ENCODE measurements at regions not wholly inside any gene's neighbourhood (a gene's known extent, or its start where the extent isn't known, plus 50 kb on each side); places are given as distances from the start of the nearest gene placed in this dataset.

DNA sequence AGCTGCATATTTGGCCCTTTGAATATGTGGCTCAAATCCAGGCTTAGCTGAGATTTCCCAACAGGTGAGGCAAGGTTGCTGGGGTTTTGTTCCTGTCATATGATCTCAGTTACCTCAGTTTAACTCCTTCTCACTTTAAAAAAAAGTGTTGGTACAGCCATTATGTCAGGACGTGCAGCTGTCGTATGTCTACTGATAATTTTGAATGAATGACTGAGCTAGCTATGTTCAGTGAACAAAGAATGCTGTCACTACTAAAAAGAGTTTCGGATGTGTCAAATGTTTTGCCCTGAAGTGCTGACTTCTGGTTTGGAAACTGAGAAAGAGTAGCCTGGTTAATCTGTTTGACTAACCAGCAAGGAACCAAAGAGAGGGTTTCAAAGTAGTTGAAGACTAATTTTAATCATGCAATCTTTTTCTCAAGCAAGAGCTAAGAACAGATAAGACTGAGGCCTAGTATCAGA, 106.3 kb upstream of the NR3C1 start:
- TF ChIP-seq, protein P1, sequence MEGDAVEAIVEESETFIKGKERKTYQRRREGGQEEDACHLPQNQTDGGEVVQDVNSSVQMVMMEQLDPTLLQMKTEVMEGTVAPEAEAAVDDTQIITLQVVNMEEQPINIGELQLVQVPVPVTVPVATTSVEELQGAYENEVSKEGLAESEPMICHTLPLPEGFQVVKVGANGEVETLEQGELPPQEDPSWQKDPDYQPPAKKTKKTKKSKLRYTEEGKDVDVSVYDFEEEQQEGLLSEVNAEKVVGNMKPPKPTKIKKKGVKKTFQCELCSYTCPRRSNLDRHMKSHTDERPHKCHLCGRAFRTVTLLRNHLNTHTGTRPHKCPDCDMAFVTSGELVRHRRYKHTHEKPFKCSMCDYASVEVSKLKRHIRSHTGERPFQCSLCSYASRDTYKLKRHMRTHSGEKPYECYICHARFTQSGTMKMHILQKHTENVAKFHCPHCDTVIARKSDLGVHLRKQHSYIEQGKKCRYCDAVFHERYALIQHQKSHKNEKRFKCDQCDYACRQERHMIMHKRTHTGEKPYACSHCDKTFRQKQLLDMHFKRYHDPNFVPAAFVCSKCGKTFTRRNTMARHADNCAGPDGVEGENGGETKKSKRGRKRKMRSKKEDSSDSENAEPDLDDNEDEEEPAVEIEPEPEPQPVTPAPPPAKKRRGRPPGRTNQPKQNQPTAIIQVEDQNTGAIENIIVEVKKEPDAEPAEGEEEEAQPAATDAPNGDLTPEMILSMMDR (optimal IDR thresholded peaks at IDR 0.05 in 1 of 3, IDR thresholded peaks at IDR 0.05 in 1 of 3, conservative IDR thresholded peaks at IDR 0.05 in 1 of 3; ENCODE audit: extremely low read depth in 1 of 3, insufficient read depth in 2 of 3, low read length in 3 of 3): no peak
- no peak for TF ChIP-seq EZH2 (IDR thresholded peaks at IDR 0.05; ENCODE audit: low read length)
